GM18508 (cell line): ENCODE measurements at regions not wholly inside any gene's neighbourhood (a gene's known extent, or its start where the extent isn't known, plus 50 kb on each side); places are given as distances from the start of the nearest gene placed in this dataset.

Experiments used
- ATAC-seq: cut with Tn5 transposase; IDR thresholded peaks from one replicate; pipeline ENCODE4 v1.9.1; 2021; ENCODE audit warnings: moderate number of reproducible peaks; ENCODE audit not compliant: insufficient read depth, unreplicated experiment

DNA sequence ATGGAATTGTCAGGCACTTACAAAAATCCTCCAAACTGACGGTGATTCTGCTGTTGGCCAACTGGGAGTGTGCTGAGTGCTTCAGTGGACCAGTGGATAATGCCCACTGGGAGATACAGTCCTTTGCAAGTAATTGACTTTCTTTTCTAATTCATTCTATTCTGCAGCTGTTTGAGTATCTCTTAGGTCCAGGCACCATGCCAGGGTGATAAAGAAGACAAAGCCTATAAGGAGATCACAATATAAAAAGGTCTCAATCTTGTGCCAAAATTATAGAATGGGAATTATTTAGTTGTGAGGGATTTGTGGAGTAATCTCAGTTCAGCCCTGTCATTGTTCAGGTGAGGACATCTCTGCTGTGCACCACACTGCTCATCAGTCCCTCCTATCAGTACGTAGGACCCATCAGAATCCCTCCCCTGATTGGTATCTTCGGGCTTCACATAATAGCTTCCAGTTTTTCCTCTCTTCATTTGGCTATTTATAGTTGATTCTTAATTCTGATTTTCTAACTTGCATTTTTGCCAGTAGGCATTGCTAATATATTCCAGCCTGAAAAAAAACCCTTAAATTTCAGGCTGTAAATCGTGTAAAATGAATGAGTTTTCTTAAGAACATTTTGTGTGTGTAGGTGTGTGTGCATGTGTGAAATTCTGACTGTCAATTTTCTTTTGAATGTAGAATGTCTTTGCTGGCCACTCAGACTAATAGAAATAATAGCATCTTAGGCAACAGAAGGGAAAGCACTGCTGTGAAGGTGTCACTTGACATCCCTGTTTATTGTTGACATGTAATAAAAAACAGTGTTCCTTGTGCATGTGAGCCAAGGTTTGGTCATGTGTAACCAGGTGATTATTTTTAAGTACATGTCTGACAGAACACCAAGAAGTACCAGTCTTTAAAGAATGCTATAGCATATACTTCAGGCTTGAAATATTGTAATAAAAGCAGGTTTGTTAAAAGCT, 457.6 kb upstream of the RGS6 start:
- no peak for ATAC-seq

GRCh38 chr14:71475916-71476315, 456.3 kb upstream of the RGS6 start:
- ATAC-seq, result no peak

DNA sequence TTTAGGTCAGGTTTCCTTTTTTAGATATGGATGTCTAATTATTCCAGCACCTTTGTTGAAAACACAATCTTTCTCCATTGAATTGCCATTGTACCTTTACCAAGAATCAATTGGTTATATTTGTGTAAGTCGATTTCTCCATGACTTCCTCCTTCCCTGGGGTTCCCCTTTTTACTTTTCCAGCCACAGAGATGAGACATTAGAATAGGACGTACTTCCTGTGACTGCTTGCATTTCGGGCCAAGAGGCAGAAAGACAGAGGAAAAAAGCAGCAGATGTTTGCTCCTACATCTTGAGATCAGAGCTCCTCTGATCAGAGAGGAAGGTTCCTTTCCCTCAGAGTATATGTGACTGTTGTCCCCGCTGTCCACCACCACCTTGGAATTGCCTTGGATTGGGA, 453.7 kb upstream of the RGS6 start:
- no peak for ATAC-seq

GRCh38 chr14:71481021-71481654, 451.1 kb upstream of the RGS6 start:
- no peak for ATAC-seq

DNA sequence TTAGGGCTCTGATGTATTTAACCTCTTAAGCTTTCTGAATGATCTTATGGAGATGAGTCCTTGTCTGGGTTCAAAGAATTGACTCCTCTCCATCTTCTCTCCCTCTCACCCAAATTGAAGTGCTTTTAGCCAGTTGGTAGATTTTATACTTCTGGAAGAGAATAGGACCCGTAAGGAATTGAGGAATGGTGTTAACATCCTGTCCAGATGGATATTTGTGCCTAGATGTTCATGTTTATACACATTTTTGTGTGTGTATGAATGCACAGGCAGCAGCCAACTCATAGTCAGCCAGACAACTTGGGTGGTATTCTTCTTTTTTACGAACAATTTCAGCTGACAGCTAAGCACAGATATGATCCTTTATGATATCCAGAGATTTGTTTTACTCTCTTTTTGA, 449.6 kb upstream of the RGS6 start:
- no peak for ATAC-seq

GRCh38 chr14:71483154-71483553, 449.1 kb upstream of the RGS6 start:
- ATAC-seq, result no peak

GRCh38 chr14:71485833-71486232, 446.4 kb upstream of the RGS6 start:
- ATAC-seq, result no peak

DNA sequence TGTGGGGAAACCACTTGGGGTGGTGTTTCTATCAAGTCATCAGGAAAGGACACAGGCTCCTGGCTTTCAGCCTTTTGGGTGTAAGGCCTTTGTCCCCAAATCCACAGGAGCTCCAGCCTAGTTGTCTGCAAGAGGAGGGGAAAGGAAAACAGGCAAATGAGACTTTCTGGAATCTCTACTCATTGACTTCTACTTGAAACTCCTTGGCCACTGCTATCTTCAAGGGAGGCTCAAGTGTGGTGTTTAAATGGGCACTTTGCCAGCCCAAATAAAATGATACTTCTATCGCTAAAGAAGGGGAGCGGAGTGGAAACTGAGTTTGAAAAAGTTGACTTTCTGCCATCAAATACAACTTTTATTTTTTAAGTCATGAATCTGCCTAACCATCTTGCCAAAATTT, 445.9 kb upstream of the RGS6 start:
- ATAC-seq, result no peak

DNA sequence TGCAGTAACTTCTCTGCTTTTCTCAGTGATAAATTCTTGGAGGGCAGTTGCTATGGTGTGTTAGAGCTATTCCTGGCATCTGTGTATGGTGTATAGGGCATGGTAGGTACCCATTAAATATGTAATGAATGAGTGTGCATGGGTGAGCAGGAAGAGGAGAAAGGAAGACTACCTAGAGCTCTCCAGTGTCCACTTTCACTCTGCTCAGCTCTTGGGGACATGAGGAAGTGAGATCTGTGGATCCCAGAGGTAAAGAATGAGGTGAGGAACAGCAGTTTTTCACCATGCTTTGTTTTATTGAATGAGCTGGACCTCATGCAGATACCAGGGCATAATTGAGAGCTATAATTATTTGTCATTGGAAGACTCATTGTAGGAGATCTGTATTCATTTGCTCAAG, 444.8 kb upstream of the RGS6 start:
- no peak for ATAC-seq

GRCh38 chr14:71487941-71488340, 444.3 kb upstream of the RGS6 start:
- no peak for ATAC-seq

GRCh38 chr14:71488703-71489191, 443.5 kb upstream of the RGS6 start:
- no peak for ATAC-seq

- no peak for ATAC-seq
These were observed 442.5 kb upstream of the RGS6 start for GRCh38 chr14:71489742-71490141.

DNA sequence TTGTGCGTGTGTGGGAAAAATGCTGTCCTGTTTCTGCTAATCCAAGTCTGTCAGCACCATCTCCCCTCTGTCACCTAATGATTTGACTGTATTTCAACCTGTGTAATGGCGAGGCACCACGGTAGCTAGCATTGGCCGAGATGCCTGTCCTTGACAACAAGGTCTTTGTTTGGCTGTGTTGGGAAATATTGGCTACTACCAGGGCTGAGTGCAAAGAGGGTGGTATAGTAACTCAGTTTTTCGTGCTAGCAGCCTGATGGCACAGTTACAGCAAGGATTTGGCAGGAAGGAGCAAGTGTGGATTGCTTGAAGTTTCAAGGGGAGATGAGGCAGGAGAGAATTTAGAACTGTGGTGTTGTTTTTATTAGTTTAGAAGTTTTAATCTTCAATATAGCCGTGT, 440.3 kb upstream of the RGS6 start:
- ATAC-seq, result no peak

- no peak for ATAC-seq
These were observed 439.9 kb upstream of the RGS6 start for GRCh38 chr14:71492346-71492745.

GRCh38 chr14:71497645-71498086, 434.6 kb upstream of the RGS6 start:
- no peak for ATAC-seq

DNA sequence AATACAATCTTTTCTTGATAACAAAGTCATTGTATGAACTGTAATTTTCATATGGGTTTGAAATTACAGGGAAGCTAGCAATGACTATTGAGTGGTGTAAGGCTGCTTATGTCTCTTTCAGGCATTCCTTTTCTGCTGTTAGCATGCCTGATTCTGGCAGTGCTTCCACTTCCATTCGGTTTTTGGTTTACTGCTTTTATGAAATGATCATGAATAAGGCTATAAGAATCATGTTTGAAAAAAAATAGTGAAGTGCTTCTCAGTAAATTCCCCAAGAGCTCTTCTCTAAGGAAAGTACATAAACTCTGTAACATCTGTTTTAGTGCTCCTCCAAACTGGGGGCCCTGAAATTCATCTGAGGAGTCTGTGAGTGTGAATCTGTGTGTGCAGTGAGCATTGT, 434.0 kb upstream of the RGS6 start:
- ATAC-seq, result no peak

DNA sequence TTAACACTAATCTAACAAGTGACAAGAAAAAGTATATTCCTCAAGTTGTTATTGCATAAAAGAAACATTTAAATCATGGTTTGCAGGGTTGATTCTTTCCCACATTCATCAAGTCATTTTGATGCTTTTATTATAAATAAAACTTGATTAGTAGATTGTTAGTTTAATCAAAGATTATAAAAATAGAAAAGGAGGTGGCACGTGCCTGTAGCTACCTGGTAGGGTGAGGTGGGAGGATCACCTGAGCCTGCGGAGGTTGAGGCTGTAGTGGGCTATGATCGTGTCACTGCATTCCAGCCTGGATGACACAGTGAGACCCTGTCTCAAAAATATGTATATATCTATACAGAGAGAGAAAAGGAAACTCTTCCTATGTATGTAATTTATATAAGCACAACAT, 433.2 kb upstream of the RGS6 start:
- no peak for ATAC-seq

GRCh38 chr14:71507681-71508080, 424.5 kb upstream of the RGS6 start:
- ATAC-seq, result no peak

GRCh38 chr14:71508901-71509300, 423.3 kb upstream of the RGS6 start:
- no peak for ATAC-seq

GRCh38 chr14:71511152-71511551, 421.1 kb upstream of the RGS6 start:
- no peak for ATAC-seq
